OCI-LY7 (cell line): ENCODE measurements at regions not wholly inside any gene's neighbourhood (a gene's known extent, or its start where the extent isn't known, plus 50 kb on each side); places are given as distances from the start of the nearest gene placed in this dataset.

Experiments
- BruUV-seq: library from RNA; stranded (reverse); fragments of 400-500 nt; replicated peaks from 2 replicates; lab custom pipeline; 2021; lab: Mats Ljungman, UMichigan
- CTCF ChIA-PET: fragments of 300-600 bp; sonication (Branson Sonifier 250); formaldehyde crosslinking; loops from one replicate; lab custom pipeline; 2022; ENCODE audit warnings: antibody characterized with exemption; ENCODE audit not compliant: unreplicated experiment; lab: Charles Lee
- POLR2A ChIA-PET: fragments of 300-600 bp; sonication (Branson Sonifier 250); formaldehyde crosslinking; loops from one replicate; lab custom pipeline; 2022; ENCODE audit warnings: antibody characterized with exemption; lab: Charles Lee
- DNase-seq: peaks from one replicate; pipeline ENCODE4 v3.0.0-alpha.2; 2015; ENCODE audit warnings: low spot score
- H2AFZ ChIP-seq: fragments of 200-600 bp; sonication (generic), shearing (Covaris generic); 2 replicates; pipeline ENCODE4 v1.6.1; 2014; ENCODE audit warnings: mild to moderate bottlenecking, antibody characterized with exemption, low read length, moderate library complexity
- H3K27ac ChIP-seq: fragments of 200-600 bp; sonication (generic); 2 replicates; pipeline ENCODE4 v1.5.1; 2014; ENCODE audit warnings: mixed run types, low read depth, mild to moderate bottlenecking, moderate library complexity, low read length, inconsistent platforms; ENCODE audit not compliant: poor library complexity, severe bottlenecking
- H3K36me3 ChIP-seq: fragments of 200-600 bp; sonication (generic); 2 replicates; pipeline ENCODE4 v1.6.1; 2014; ENCODE audit warnings: mild to moderate bottlenecking, antibody characterized with exemption, low read length, moderate library complexity, mixed read lengths; ENCODE audit not compliant: insufficient read depth
- H3K4me1 ChIP-seq: fragments of 200-600 bp; sonication (generic); 2 replicates; pipeline ENCODE4 v1.5.1; 2014; ENCODE audit warnings: mild to moderate bottlenecking, low read length; ENCODE audit not compliant: insufficient read depth, poor library complexity, severe bottlenecking
- H3K4me2 ChIP-seq: fragments of 200-600 bp; sonication (generic); 2 replicates; pipeline ENCODE4 v1.6.1; 2014; ENCODE audit warnings: mild to moderate bottlenecking, low read length
- H3K4me3 ChIP-seq: fragments of 200-600 bp; sonication (generic); 2 replicates; pipeline ENCODE4 v1.5.1; 2014; ENCODE audit warnings: mild to moderate bottlenecking, low read depth, low read length; ENCODE audit not compliant: poor library complexity, severe bottlenecking
- H3K79me2 ChIP-seq: fragments of 200-600 bp; sonication (generic); 2 replicates; pipeline ENCODE4 v1.6.1; 2016; ENCODE audit warnings: low read depth, mild to moderate bottlenecking, low read length, moderate library complexity, mixed read lengths; ENCODE audit not compliant: insufficient read depth
- H3K9me2 ChIP-seq: fragments of 200-600 bp; sonication (generic); 2 replicates; pipeline ENCODE4 v1.6.1; 2016; ENCODE audit warnings: mild to moderate bottlenecking, low read length, mixed read lengths; ENCODE audit not compliant: insufficient read depth
- H3K9me3 ChIP-seq: fragments of 200-600 bp; sonication (generic); 2 replicates; pipeline ENCODE4 v1.6.1; 2014; ENCODE audit warnings: mild to moderate bottlenecking, mixed run types, low read length, mixed read lengths
- H4K20me1 ChIP-seq: fragments of 200-600 bp; sonication (generic); 2 replicates; pipeline ENCODE4 v1.6.1; 2014; ENCODE audit warnings: mild to moderate bottlenecking, antibody characterized with exemption, low read length, moderate library complexity, mixed read lengths; ENCODE audit not compliant: insufficient read depth
- EZH2phosphoT487 ChIP-seq: fragments of 200-600 bp; sonication (generic); IDR thresholded peaks from 2 replicates; pipeline ENCODE4 v1.6.1; 2018; ENCODE audit warnings: low read depth, borderline replicate concordance, mild to moderate bottlenecking, mixed run types, antibody characterized with exemption, low read length, moderate library complexity, mixed read lengths
- intact Hi-C: fragments of 100-400 bp; cut with micrococcal nuclease; formaldehyde crosslinking; loops from one replicate; pipeline ENCODE4 v1.10.0; 2022; ENCODE audit not compliant: unreplicated experiment
- TF ChIP-seq, protein P1 (sequence below): fragments of 200-600 bp; sonication (generic); conservative IDR thresholded peaks from 2 replicates; pipeline ENCODE4 v1.5.1; 2014; ENCODE audit warnings: mild to moderate bottlenecking, antibody characterized with exemption, low read length, moderate library complexity, mixed read lengths

DNA sequence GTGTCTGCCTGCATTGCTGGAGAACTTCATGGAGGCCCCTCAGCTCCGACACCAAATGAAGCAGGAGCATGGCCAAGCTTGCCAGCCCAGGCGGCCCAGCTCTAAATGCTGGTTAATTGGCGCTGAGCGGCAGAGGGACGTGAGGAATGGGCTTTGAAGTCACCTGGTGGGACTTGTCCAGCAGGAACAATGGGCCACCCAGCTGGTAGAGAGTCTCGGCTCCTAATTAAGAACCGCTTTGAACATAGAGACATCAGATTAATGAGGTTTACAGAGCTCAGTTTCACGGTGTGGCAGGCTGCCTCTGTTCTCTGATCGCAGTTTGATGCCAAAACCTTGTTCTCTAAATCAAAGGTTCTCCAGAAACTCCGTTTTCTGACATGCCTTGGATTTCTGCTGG is 77.5 kb upstream of the LINGO1 start:
- ChIA-PET POLR2A (no interaction called here), CTCF (interaction anchor here (0.6 kb wide), 1 partner anchor 65 kb away, joined by 26 read pairs; no protein-coding TSS in a partner anchor)
- Histone ChIP-seq H2AFZ (no peak overlapping the region), H3K79me2 (no peaks in the 10 kb centered on the region), H3K27ac (no peak overlapping the region), H3K9me3 (no peaks in the 10 kb centered on the region), H3K4me3 (no peak overlapping the region), H3K4me2 (no peak overlapping the region), H3K36me3 (no peaks in the 10 kb centered on the region), H4K20me1 (no peaks in the 10 kb centered on the region), H3K9me2 (no peaks in the 10 kb centered on the region), H3K4me1 (no peaks in the 10 kb centered on the region)
- no peak for DNase-seq
- intact Hi-C loops = no loop called here
- TF ChIP-seq, protein P1, sequence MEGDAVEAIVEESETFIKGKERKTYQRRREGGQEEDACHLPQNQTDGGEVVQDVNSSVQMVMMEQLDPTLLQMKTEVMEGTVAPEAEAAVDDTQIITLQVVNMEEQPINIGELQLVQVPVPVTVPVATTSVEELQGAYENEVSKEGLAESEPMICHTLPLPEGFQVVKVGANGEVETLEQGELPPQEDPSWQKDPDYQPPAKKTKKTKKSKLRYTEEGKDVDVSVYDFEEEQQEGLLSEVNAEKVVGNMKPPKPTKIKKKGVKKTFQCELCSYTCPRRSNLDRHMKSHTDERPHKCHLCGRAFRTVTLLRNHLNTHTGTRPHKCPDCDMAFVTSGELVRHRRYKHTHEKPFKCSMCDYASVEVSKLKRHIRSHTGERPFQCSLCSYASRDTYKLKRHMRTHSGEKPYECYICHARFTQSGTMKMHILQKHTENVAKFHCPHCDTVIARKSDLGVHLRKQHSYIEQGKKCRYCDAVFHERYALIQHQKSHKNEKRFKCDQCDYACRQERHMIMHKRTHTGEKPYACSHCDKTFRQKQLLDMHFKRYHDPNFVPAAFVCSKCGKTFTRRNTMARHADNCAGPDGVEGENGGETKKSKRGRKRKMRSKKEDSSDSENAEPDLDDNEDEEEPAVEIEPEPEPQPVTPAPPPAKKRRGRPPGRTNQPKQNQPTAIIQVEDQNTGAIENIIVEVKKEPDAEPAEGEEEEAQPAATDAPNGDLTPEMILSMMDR = no peak
- no peak for TF ChIP-seq EZH2phosphoT487
- BruUV-seq = no TSS peak

- H3K9me2 ChIP-seq = no peaks in the 10 kb centered on the region
- H3K4me2 ChIP-seq = no peak overlapping the region
- no peak overlapping the region for H3K4me3 ChIP-seq
- no TSS peak for BruUV-seq
- POLR2A ChIA-PET = no interaction called here
- no peaks in the 10 kb centered on the region for H3K36me3 ChIP-seq
- H4K20me1 ChIP-seq = no peaks in the 10 kb centered on the region
- intact Hi-C loops = no loop called here
- no peaks in the 10 kb centered on the region for H3K4me1 ChIP-seq
- no peaks in the 10 kb centered on the region for H3K9me3 ChIP-seq
- CTCF ChIA-PET = no interaction called here
- DNase-seq = no peak
- H3K79me2 ChIP-seq = no peaks in the 10 kb centered on the region
- no peak for TF ChIP-seq EZH2phosphoT487
- TF ChIP-seq, protein P1 = no peak
- no peak overlapping the region for H3K27ac ChIP-seq
- no peak overlapping the region for H2AFZ ChIP-seq
Observed at GRCh38 chr15:77709135-77709886, 76.6 kb upstream of the LINGO1 start.

DNA sequence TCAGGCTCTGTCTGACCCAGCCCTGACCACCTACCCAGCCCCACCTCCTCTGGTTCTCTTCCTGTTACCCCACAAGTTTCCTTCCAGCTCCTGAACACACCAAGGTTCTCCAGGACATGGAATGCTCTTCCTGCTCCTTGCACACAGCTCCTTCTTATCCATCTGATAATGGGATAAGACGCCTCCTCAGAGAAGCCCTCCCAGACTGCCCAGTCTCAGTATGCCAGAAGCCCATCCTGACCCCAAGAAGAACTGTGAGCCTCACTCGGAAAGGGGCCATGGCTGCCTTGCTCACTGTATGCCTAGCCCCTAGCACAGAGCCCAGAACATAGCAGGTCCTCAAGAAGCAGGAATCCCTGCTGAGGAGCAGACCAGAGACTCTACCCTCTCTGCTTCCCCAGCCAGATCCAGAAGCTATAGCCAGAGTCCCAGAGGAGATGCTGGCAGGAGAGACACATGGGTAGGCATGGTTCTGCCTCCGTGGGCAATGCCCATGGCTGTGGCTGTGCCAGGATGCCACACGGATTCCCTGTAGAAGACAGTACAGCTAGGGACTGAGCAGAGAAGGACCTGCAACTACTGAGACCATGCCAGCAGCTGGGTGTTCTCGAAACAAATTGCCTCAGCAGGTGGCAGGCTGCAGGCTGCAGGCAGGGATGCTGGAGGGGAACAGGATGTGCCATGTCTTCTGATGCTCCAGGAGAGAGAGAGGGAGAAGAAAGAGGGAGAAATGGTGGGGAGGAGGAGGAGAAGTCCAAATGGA is 74.0 kb upstream of the LINGO1 start:
- no TSS peak for BruUV-seq
- DNase-seq = no peak
- H3K79me2 ChIP-seq = no peaks in the 10 kb centered on the region
- no peak overlapping the region for H3K27ac ChIP-seq
- TF ChIP-seq EZH2phosphoT487 = no peak
- TF ChIP-seq, protein P1 = no peak
- H3K4me3 ChIP-seq = no peak overlapping the region
- H3K9me3 ChIP-seq = no peaks in the 10 kb centered on the region
- H3K9me2 ChIP-seq = no peaks in the 10 kb centered on the region
- H3K4me1 ChIP-seq = no peaks in the 10 kb centered on the region
- H2AFZ ChIP-seq = no peak overlapping the region
- intact Hi-C loops = no loop called here
- ChIA-PET CTCF (no interaction called here), POLR2A (no interaction called here)
- no peak overlapping the region for H3K4me2 ChIP-seq
- no peaks in the 10 kb centered on the region for H3K36me3 ChIP-seq
- no peaks in the 10 kb centered on the region for H4K20me1 ChIP-seq
